HG03469 (cell line): ENCODE measurements at regions not wholly inside any gene's neighbourhood (a gene's known extent, or its start where the extent isn't known, plus 50 kb on each side); places are given as distances from the start of the nearest gene placed in this dataset.
"Not testable (repeated sequence)": the region's sequence is repeated elsewhere in the genome, so short reads cannot be mapped to it uniquely, and the experiment has no call there.

Source experiments
- ATAC-seq: cut with Tn5 transposase; IDR thresholded peaks from one replicate; pipeline ENCODE4 v1.9.1; 2021; ENCODE audit warnings: mild to moderate bottlenecking, moderate library complexity, moderate number of reproducible peaks; ENCODE audit not compliant: unreplicated experiment

GRCh38 chr20:53801609-53802370, 208.2 kb upstream of the ZNF217 start:
- no peak for ATAC-seq

GRCh38 chr20:53800883-53801604, 207.4 kb upstream of the ZNF217 start:
- ATAC-seq, result no peak

GRCh38 chr20:53800418-53800817, 206.8 kb upstream of the ZNF217 start:
- no peak for ATAC-seq

- ATAC-seq, result no peak
These were observed 203.4 kb upstream of the ZNF217 start for GRCh38 chr20:53797085-53797484.

GRCh38 chr20:53795170-53795569, 201.5 kb upstream of the ZNF217 start:
- ATAC-seq, result no peak

- no peak for ATAC-seq
These were observed 201.0 kb upstream of the ZNF217 start for GRCh38 chr20:53794529-53795115.

GRCh38 chr20:53793783-53794383, 200.2 kb upstream of the ZNF217 start:
- ATAC-seq, result no peak

- no peak for ATAC-seq
These were observed 199.4 kb upstream of the ZNF217 start for GRCh38 chr20:53792946-53793536.

GRCh38 chr20:53789989-53790675, 196.5 kb upstream of the ZNF217 start:
- ATAC-seq, result no peak

GRCh38 chr20:53788253-53789022, 194.8 kb upstream of the ZNF217 start:
- ATAC-seq, result no peak

GRCh38 chr20:53787491-53787931, 193.9 kb upstream of the ZNF217 start:
- not testable (repeated sequence) for ATAC-seq

GRCh38 chr20:53786445-53787267, 193.0 kb upstream of the ZNF217 start:
- ATAC-seq, result no peak

- no peak for ATAC-seq
These were observed 192.4 kb upstream of the ZNF217 start for GRCh38 chr20:53786071-53786444.

GRCh38 chr20:53785320-53785719, 191.7 kb upstream of the ZNF217 start:
- ATAC-seq, result no peak

- no peak for ATAC-seq
These were observed 190.1 kb upstream of the ZNF217 start for GRCh38 chr20:53783768-53784167.

- no peak for ATAC-seq
These were observed 189.1 kb upstream of the ZNF217 start for GRCh38 chr20:53782612-53783246.

GRCh38 chr20:53779822-53780221, 186.2 kb upstream of the ZNF217 start:
- ATAC-seq, result no peak

- no peak for ATAC-seq
These were observed 185.1 kb upstream of the ZNF217 start for GRCh38 chr20:53778736-53779135.
